ENCODE measurements at regions not wholly inside any gene's neighbourhood (a gene's known extent, or its start where the extent isn't known, plus 50 kb on each side); places are given as distances from the start of the nearest gene placed in this dataset.

DNA sequence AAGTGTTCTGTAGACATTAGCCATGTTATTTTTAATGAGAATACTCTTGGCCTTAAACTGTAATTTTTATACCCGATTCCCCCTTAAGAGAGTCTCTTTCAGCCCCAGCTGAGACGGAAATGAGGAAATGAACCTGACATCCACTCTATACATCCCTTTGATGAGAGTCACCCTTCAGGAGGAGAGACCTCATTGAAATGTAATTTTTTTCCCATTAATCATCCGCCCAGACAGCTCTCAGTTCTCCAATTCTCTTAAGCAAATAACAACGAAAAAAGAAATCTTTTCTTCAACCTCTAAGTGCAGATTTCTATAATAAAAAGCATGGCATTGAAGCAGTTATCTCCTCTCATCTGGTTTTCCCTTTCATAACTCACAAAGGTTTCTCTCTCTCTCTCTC is 243.8 kb upstream of the PMEPA1 start:
- Mint-ChIP-seq H3K4me1 (ENCODE audit: low read depth) (peaks cover 8% of the 10 kb centered on the region), H3K9me3 (peaks cover 8% of the 10 kb centered on the region), H3K36me3 (ENCODE audit: low read depth) (no peaks in the 10 kb centered on the region), H3K27me3 (peaks cover 4% of the 10 kb centered on the region), H3K4me3 (no peak overlapping the region), H3K27ac (no peak overlapping the region)
- intact Hi-C loops (cut with micrococcal nuclease): no loop called here

DNA sequence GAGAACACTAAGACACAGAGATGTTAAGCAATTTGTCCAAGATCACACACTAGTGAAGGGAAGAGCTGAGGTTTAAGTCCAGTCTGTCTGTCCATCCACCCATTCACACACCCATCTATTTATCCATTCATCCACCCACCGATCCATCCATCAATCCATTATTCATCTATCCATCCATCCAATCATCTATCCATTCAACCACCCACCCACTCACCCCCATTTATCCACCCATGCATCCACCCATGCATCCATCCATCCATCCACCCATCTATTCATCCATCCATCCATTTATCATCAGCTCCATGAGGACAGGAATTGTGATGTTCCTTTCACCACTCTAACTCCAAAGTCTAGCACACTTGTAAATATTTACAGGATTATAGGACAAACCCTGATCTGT is 242.3 kb upstream of the PMEPA1 start:
- peaks cover 8% of the 10 kb centered on the region for H3K4me1 Mint-ChIP-seq (ENCODE audit: low read depth)
- H3K9me3 Mint-ChIP-seq: peaks cover 11% of the 10 kb centered on the region
- H3K27me3 Mint-ChIP-seq: peaks cover 4% of the 10 kb centered on the region
- no peak overlapping the region for H3K27ac Mint-ChIP-seq
- intact Hi-C loops (cut with micrococcal nuclease): no loop called here
- no peak overlapping the region for H3K4me3 Mint-ChIP-seq
- no peaks in the 10 kb centered on the region for H3K36me3 Mint-ChIP-seq (ENCODE audit: low read depth)

DNA sequence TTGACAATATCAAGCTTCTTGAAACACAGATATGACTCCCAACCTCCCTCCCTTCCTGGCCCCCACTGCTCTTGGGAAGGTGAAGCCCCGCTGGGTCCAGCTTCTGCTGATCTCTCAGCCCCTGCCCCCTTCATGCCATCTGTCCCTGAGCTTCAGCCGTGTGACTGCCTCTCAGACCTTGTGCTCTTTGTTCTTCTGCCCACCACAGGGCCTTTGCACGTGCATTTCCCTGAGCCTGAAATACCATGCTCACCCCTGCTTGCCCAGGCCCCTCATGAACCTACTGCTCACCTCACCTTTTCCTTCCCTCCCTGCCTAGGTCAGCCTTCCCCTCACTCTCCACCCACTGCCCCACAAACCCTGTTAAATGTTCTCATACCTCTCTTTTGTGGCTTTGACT is 241.7 kb upstream of the PMEPA1 start:
- Mint-ChIP-seq H3K27ac (no peak overlapping the region), H3K27me3 (peaks cover 2% of the 10 kb centered on the region), H3K4me1 (ENCODE audit: low read depth) (peaks cover 8% of the 10 kb centered on the region), H3K36me3 (ENCODE audit: low read depth) (no peaks in the 10 kb centered on the region), H3K4me3 (no peak overlapping the region), H3K9me3 (peaks cover 11% of the 10 kb centered on the region)
- intact Hi-C loops (cut with micrococcal nuclease): no loop called here

DNA sequence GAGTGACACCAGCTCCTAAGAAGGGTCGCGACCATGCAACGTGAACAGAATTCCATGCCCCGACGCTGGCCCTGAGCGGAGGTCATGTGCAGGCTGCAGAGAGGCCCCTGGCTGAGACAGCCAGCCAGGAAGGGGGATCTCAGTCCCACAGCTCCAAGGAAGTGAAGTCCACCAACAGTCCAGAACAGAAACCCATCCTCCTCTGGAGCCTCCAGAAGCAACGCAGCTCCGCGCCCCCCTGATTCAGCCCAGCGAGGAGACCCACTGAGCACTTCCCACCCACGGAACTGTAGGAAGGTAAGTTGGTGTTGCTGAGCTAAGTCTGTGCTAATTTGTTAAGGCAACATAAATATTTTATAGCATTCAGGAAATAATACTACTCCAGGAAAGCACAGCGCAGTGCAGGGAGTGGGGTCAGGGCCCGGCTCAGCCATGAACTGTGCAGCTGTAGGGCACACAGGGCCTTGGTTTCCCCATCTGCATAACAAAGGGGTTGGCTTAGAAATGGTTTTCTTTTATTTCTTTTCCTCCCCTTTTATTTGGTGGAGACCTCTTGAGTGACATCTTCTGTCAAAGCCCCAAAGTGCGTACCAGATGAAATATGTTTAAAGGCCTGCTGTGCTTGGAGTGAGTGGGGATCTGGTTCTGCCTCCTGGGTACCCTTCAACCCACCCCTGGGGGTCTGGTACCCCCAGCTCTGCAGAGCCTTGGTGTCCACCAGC is 241.1 kb upstream of the PMEPA1 start:
- Mint-ChIP-seq H3K27me3 (peaks cover 2% of the 10 kb centered on the region), H3K4me1 (ENCODE audit: low read depth) (peaks cover 8% of the 10 kb centered on the region), H3K4me3 (no peak overlapping the region), H3K36me3 (ENCODE audit: low read depth) (no peaks in the 10 kb centered on the region), H3K27ac (no peak overlapping the region), H3K9me3 (peaks cover 11% of the 10 kb centered on the region)
- intact Hi-C loops (cut with micrococcal nuclease): no loop called here

DNA sequence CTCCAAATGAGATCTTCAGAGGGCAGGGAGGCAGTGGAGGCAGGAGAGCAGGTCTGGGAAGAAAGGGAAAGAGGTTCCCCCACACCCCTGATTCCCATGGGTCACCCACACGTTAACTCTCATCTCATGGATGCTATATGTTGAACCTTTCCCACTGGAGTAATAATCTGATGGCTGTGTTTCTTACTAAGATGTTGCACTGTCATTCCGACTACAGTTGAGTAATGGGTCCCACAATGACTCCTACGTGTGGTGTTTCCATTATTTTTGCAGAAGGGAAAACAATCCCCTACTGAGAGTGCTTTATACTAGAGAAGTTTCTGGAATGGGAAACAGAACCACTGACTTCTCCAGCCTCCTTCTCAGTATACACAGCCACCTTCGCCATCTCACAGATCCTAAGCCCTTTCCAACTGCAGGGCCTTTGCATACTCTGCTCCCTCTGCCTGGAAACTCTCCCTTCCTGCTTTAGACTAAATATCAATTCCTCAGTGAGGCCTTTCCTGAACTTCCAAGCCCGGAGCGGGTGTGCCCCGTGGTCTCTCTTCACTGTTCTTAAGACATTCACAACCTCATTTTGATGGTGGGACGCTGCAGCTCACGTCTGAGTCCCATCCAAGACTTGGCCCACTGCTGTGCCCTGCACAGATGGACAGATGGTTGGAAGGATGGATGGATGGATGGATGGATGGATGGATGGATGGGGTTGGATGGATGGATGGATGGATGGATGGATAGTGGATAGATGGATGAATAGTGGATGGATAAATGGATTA is 238.6 kb upstream of the PMEPA1 start:
- peaks cover 11% of the 10 kb centered on the region for H3K9me3 Mint-ChIP-seq
- H3K27ac Mint-ChIP-seq: no peak overlapping the region
- no peak overlapping the region for H3K4me3 Mint-ChIP-seq
- H3K36me3 Mint-ChIP-seq (ENCODE audit: low read depth): no peaks in the 10 kb centered on the region
- peaks cover under 1% of the 10 kb centered on the region for H3K4me1 Mint-ChIP-seq (ENCODE audit: low read depth)
- intact Hi-C loops (cut with micrococcal nuclease): no loop called here
- H3K27me3 Mint-ChIP-seq: peaks cover 2% of the 10 kb centered on the region

DNA sequence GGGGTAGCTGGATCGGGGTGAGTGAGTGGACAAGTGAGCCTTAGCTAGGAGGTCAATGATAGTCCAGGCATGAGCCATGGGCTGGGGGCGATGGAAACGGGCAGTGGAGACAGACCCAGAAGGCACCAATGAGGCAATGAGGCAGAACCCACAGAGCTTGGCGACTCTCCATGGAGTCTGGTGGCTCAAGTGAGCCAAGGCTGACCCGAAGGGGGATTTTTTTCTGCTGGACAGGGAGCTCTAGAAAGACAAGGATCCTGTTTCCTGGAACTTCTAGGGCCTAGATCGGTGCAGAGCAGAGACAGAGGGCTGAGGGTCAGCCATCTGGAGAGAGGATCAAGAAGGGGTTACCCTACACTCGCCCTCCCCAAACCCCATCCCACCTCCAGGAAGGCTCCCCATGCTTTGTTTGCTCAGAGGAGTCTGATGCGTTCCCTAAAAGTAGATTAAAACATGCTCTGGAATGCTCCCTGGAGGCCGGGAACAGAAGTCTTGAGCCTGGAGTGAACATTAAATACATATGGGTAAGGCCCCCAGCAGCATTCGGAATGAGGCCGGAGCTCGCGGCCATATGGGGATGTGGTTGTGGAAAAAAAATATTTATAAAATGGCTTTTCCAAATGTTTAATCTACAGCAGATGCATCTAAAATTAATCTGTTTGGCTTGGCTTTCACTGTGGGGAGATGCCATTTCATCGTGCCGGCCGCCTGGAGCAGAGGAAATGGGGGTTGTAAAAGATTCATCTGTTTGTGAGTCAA is 237.8 kb upstream of the PMEPA1 start:
- Mint-ChIP-seq H3K9me3 (peaks cover 11% of the 10 kb centered on the region), H3K4me1 (ENCODE audit: low read depth) (no peaks in the 10 kb centered on the region), H3K36me3 (ENCODE audit: low read depth) (no peaks in the 10 kb centered on the region), H3K4me3 (no peak overlapping the region), H3K27me3 (peaks cover 2% of the 10 kb centered on the region), H3K27ac (no peak overlapping the region)
- intact Hi-C loops (cut with micrococcal nuclease): no loop called here

DNA sequence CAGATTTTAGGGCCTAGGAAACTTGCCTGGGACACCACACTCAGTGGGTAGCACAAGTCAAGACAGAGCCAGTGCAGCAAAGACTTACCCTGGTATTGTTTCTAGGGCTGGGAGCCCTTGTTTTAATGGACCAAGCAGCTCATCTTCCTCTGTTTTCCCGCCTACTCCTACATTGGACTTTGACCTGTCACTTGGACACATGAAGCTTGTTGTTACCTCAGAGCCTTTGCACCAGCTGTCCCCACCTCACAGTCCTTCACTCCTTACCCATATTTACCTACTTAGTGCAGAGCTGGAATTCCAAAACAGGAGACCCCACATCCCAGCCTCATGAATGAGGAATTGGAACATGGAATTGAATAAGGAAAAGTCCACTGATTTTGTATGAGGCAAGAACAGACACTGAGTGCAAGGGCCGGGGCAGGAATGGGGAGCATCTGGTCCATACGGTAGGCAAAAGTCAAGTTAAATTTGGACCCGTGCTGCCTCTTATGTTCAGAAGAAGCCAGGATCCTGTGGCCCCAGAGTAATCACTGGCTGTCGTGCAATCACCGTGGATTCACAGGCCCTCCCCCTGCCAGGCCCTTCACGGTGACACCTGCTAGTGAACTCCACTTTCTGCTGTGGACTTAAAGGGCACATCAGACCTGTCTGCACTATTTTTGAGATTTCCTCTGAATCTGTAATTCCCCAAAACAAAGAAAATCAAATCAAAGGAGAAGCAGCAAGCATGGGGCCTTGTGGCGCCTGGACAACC is 236.9 kb upstream of the PMEPA1 start:
- H3K4me1 Mint-ChIP-seq (ENCODE audit: low read depth): no peaks in the 10 kb centered on the region
- H3K27ac Mint-ChIP-seq: no peak overlapping the region
- H3K27me3 Mint-ChIP-seq: peaks cover 2% of the 10 kb centered on the region
- H3K9me3 Mint-ChIP-seq: peaks cover 11% of the 10 kb centered on the region
- H3K4me3 Mint-ChIP-seq: no peak overlapping the region
- intact Hi-C loops (cut with micrococcal nuclease): no loop called here
- no peaks in the 10 kb centered on the region for H3K36me3 Mint-ChIP-seq (ENCODE audit: low read depth)

DNA sequence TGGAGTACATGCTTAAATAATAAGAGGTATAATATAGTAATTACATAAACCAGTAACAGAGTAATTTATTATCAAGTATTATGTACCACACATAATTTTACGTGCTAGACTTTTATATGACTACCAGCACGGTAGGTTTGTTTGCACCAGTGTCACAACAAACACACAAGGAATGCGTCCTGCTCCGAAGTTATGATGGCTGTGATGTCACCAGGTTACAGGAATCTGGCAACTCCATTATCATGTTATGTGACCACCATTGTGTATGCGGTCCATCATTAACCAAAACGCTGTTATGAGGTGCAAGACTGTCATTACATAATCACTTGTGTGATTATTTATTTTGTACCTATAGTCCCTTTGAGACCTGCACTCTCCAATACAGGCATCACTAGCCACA is 235.2 kb upstream of the PMEPA1 start:
- H3K4me1 Mint-ChIP-seq (ENCODE audit: low read depth): no peaks in the 10 kb centered on the region
- H3K27me3 Mint-ChIP-seq: no peaks in the 10 kb centered on the region
- H3K27ac Mint-ChIP-seq: no peak overlapping the region
- intact Hi-C loops (cut with micrococcal nuclease): no loop called here
- H3K36me3 Mint-ChIP-seq (ENCODE audit: low read depth): no peaks in the 10 kb centered on the region
- no peak overlapping the region for H3K4me3 Mint-ChIP-seq
- peaks cover 11% of the 10 kb centered on the region for H3K9me3 Mint-ChIP-seq

DNA sequence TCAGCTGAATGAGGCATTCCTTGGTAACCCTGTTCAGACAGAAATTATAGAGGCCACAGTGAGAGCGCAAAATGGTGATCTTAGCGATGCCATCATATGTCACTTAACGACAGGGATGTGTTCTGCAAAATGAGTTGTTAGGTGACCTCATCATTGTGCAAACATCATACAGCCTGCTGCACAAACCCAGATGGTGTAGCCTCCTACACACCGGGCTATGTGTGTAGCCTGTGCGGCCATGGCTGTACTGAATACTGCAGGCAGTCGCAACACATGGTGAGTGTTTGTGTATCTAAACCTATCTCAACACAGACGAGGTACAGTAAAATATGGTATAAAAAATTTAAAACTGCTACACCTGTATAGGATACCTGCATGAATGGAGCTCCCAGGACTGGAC is 234.1 kb upstream of the PMEPA1 start:
- no peaks in the 10 kb centered on the region for H3K36me3 Mint-ChIP-seq (ENCODE audit: low read depth)
- peaks cover 7% of the 10 kb centered on the region for H3K9me3 Mint-ChIP-seq
- no peak overlapping the region for H3K4me3 Mint-ChIP-seq
- intact Hi-C loops (cut with micrococcal nuclease): no loop called here
- no peak overlapping the region for H3K27ac Mint-ChIP-seq
- no peaks in the 10 kb centered on the region for H3K4me1 Mint-ChIP-seq (ENCODE audit: low read depth)
- H3K27me3 Mint-ChIP-seq: no peaks in the 10 kb centered on the region

DNA sequence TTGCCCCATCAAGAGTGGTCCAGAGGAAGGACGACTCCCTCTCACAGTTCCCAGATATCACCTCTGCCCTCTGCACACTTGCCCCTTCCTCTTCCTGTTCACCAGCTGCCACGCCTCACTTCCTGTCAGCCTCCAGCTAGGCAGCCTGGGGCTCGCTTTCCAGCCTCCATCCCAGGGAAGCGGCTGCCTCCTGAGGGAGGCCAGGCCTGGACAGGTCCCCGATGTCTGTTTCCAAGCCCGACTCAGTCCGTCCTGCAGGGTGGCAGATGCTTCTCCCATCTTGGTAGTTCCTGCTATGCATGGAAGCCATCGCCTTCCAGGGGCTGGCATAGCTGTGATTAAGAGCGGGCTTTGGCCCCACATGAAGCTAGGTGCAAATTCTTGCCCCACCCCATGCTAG is 233.5 kb upstream of the PMEPA1 start:
- H3K27ac Mint-ChIP-seq: no peak overlapping the region
- no peaks in the 10 kb centered on the region for H3K36me3 Mint-ChIP-seq (ENCODE audit: low read depth)
- intact Hi-C loops (cut with micrococcal nuclease): no loop called here
- H3K27me3 Mint-ChIP-seq: no peaks in the 10 kb centered on the region
- no peak overlapping the region for H3K4me3 Mint-ChIP-seq
- peaks cover under 1% of the 10 kb centered on the region for H3K9me3 Mint-ChIP-seq
- H3K4me1 Mint-ChIP-seq (ENCODE audit: low read depth): no peaks in the 10 kb centered on the region

DNA sequence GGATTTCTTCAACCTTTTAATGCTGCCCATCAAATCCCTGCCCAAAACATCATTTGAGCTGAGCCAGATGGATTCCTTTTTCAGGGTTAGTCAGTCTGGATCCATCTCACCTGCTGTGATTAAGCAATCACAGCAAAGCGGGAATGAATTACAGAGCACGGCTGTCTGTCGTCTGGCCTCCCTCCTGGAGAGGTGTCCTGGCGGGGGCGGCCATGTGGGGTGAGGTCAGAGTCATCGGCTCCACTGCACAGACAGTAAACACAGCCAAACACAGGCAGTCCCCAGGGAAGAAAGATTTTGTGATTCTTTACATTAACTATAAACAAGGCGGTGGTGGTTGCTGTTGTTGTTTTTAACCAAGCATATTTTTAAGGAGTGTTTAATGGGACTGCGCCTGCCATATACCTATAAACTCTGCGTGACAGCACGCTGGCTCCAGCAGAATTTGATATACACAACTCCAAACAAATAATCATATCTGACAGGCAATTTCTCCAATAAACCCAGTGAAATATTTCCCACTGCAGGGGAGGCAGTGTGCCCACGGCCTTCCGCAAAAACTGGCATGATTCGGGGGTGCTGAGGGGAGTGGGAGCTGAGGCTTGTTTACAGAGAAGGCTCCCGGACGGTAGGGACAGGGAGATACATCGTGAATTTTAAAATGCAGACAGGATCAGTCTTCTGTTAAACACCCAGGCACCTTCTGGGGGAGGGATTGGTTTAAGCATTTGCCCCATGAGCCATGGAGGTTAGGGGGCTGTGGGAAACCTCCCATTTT is 232.0 kb upstream of the PMEPA1 start:
- no peaks in the 10 kb centered on the region for H3K27me3 Mint-ChIP-seq
- no peaks in the 10 kb centered on the region for H3K36me3 Mint-ChIP-seq (ENCODE audit: low read depth)
- H3K27ac Mint-ChIP-seq: no peak overlapping the region
- H3K4me3 Mint-ChIP-seq: no peak overlapping the region
- intact Hi-C loops (cut with micrococcal nuclease): no loop called here
- H3K9me3 Mint-ChIP-seq: no peaks in the 10 kb centered on the region
- H3K4me1 Mint-ChIP-seq (ENCODE audit: low read depth): no peaks in the 10 kb centered on the region

DNA sequence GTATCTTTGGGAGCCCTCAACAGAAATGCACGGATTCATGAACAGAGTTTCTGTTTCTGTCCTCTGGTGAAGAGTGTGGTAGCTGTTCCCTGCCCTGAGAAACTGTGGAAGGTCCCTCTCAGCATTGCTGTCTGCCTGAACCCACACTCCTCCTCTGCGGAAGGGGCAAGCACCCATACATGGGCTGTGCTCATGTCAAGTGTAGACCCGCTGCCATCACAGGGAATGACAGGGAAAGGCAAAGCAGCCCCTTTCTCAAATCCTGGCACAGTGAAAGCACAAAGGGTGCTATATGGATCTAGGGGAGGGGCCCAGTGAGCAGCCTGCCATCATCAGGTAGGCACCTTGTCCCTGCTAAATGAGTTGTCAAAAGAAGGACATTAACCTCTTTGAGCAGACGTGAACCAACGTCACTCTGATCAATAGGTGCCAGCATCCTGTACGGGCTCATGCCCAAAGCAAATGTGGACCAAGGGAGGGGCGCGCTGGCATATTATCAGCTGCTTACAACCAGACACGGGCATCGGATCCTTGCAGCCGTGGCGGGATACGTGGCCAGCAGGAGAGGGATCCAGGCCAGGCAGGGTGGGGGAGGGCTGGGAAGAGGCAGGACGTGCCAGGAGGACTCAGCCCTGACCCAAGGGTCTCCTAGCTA is 231.2 kb upstream of the PMEPA1 start:
- Mint-ChIP-seq H3K9me3 (no peaks in the 10 kb centered on the region), H3K4me1 (ENCODE audit: low read depth) (no peaks in the 10 kb centered on the region), H3K27ac (no peak overlapping the region), H3K4me3 (no peak overlapping the region), H3K27me3 (no peaks in the 10 kb centered on the region), H3K36me3 (ENCODE audit: low read depth) (no peaks in the 10 kb centered on the region)
- intact Hi-C loops (cut with micrococcal nuclease): no loop called here

DNA sequence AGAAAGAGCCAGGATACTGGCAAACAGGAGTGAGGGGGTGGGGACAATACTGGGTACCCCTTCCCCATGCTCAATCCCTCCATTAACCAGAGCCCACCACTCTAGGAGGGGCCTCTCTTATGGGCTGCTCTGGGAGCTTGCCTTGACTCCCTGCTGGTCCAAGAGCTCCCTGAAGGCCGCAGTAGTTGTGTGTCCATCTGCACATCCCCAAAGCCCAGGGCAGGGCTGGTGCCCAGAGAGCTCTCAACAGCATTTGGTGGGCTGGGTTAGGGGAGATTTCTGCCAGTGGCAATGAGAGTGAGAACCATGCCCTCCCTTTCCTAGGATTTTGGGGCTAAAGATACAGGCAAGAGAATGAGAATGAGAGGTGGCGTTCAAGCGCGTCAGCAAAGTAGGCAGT is 230.6 kb upstream of the PMEPA1 start:
- intact Hi-C loops (cut with micrococcal nuclease): no loop called here
- H3K27me3 Mint-ChIP-seq: no peaks in the 10 kb centered on the region
- H3K4me3 Mint-ChIP-seq: no peak overlapping the region
- H3K36me3 Mint-ChIP-seq (ENCODE audit: low read depth): no peaks in the 10 kb centered on the region
- H3K27ac Mint-ChIP-seq: no peak overlapping the region
- no peaks in the 10 kb centered on the region for H3K9me3 Mint-ChIP-seq
- no peaks in the 10 kb centered on the region for H3K4me1 Mint-ChIP-seq (ENCODE audit: low read depth)

All from dendritic cell treated with granulocyte-macrophage colony-stimulating factor and Interleukin-4, amounts not matched to agents 40 ng/mL and 50 ng/mL, for 4 days (primary cell).